ENCODE measurements at regions not wholly inside any gene's neighbourhood (a gene's known extent, or its start where the extent isn't known, plus 50 kb on each side); places are given as distances from the start of the nearest gene placed in this dataset.

GRCh38 chr18:38415811-38416210, 850.2 kb upstream of the CELF4 start:
- DNase-seq = no peak
- TF ChIP-seq POLR2AphosphoS5 (IDR thresholded peaks at IDR 0.05) (no peak), EP300 (IDR thresholded peaks at IDR 0.05; ENCODE audit: low read depth) (no peak), CTCF (IDR thresholded peaks at IDR 0.05) (no peak), POLR2A (IDR thresholded peaks at IDR 0.05) (no peak)
- in situ Hi-C loops (cut with MboI; ENCODE audit: low pct_ligation_motif_present in 1 of 4, low pct_unique_long_range_greater_than_20kb in 1 of 4, low sequenced_read_pairs in 3 of 4) (no loop called here), intact Hi-C loops (cut with DNase I; ENCODE audit: low total_unique reads) (no loop called here)
- H3K4me3 ChIP-seq = no peak overlapping the region
- no peaks in the 10 kb centered on the region for H3K36me3 ChIP-seq
- H3K27me3 ChIP-seq = no peaks in the 10 kb centered on the region
- 76 to 100% methylated on average over 1 to 4 of the region's 4 CpGs for WGBS, 2 donors (ENCODE audit: low coverage in 1 of 2)
- H3K9me3 ChIP-seq = no peaks in the 10 kb centered on the region
- H3K27ac ChIP-seq = no peak overlapping the region
- no peaks in the 10 kb centered on the region for H3K4me1 ChIP-seq

GRCh38 chr18:38413193-38413592, 847.6 kb upstream of the CELF4 start:
- Histone ChIP-seq H3K4me3 (no peak overlapping the region), H3K27ac (no peak overlapping the region), H3K9me3 (no peaks in the 10 kb centered on the region), H3K4me1 (no peaks in the 10 kb centered on the region), H3K36me3 (no peaks in the 10 kb centered on the region), H3K27me3 (no peaks in the 10 kb centered on the region)
- TF ChIP-seq POLR2AphosphoS5 (IDR thresholded peaks at IDR 0.05) (no peak), CTCF (IDR thresholded peaks at IDR 0.05) (no peak), EP300 (IDR thresholded peaks at IDR 0.05; ENCODE audit: low read depth) (no peak), POLR2A (IDR thresholded peaks at IDR 0.05) (no peak)
- in situ Hi-C loops (cut with MboI; ENCODE audit: low pct_ligation_motif_present in 1 of 4, low pct_unique_long_range_greater_than_20kb in 1 of 4, low sequenced_read_pairs in 3 of 4) = no loop called here
- no peak for DNase-seq
- intact Hi-C loops (cut with DNase I; ENCODE audit: low total_unique reads) = no loop called here
- 65 to 85% methylated on average over 2 of the region's 2 CpGs for WGBS, 2 donors (ENCODE audit: low coverage in 1 of 2)

- Histone ChIP-seq H3K4me3 (no peak overlapping the region), H3K36me3 (no peaks in the 10 kb centered on the region), H3K27me3 (no peaks in the 10 kb centered on the region), H3K4me1 (no peaks in the 10 kb centered on the region), H3K9me3 (peaks cover 0 to 3% of the 10 kb centered on the region in 2 donors), H3K27ac (no peak overlapping the region)
- no peak for DNase-seq
- in situ Hi-C loops (cut with MboI; ENCODE audit: low pct_ligation_motif_present in 1 of 4, low pct_unique_long_range_greater_than_20kb in 1 of 4, low sequenced_read_pairs in 3 of 4) (no loop called here), intact Hi-C loops (cut with DNase I; ENCODE audit: low total_unique reads) (no loop called here)
- TF ChIP-seq CTCF (IDR thresholded peaks at IDR 0.05) = no peak
- no peak for TF ChIP-seq POLR2AphosphoS5 (IDR thresholded peaks at IDR 0.05)
- no peak for TF ChIP-seq EP300 (IDR thresholded peaks at IDR 0.05; ENCODE audit: low read depth)
- no peak for TF ChIP-seq POLR2A (IDR thresholded peaks at IDR 0.05)
- 68% methylated on average over 4 of the region's 4 CpGs for WGBS, 2 donors (ENCODE audit: low coverage in 1 of 2)
These were observed 841.0 kb upstream of the CELF4 start for GRCh38 chr18:38406607-38407006.

GRCh38 chr18:38402509-38402908, 836.9 kb upstream of the CELF4 start:
- DNase-seq = no peak
- no peak overlapping the region for H3K27ac ChIP-seq
- in situ Hi-C loops (cut with MboI; ENCODE audit: low pct_ligation_motif_present in 1 of 4, low pct_unique_long_range_greater_than_20kb in 1 of 4, low sequenced_read_pairs in 3 of 4) (no loop called here), intact Hi-C loops (cut with DNase I; ENCODE audit: low total_unique reads) (no loop called here)
- no peak overlapping the region for H3K4me3 ChIP-seq
- peaks cover 0 to 3% of the 10 kb centered on the region in 2 donors for H3K9me3 ChIP-seq
- no peak for TF ChIP-seq CTCF (IDR thresholded peaks at IDR 0.05)
- no peak for TF ChIP-seq POLR2AphosphoS5 (IDR thresholded peaks at IDR 0.05)
- no peak for TF ChIP-seq POLR2A (IDR thresholded peaks at IDR 0.05)
- no peak for TF ChIP-seq EP300 (IDR thresholded peaks at IDR 0.05; ENCODE audit: low read depth)
- H3K4me1 ChIP-seq = no peaks in the 10 kb centered on the region
- H3K36me3 ChIP-seq = no peaks in the 10 kb centered on the region
- WGBS, 2 donors (ENCODE audit: low coverage in 1 of 2) = 62 to 72% methylated on average over 3 of the region's 3 CpGs
- no peaks in the 10 kb centered on the region for H3K27me3 ChIP-seq
